Parathyroid adenoma (tissue), 2 donors: ENCODE measurements at regions not wholly inside any gene's neighbourhood (a gene's known extent, or its start where the extent isn't known, plus 50 kb on each side); places are given as distances from the start of the nearest gene placed in this dataset.

Experiments used
- H2AFZ ChIP-seq: fragments of 300-600 bp; sonication (generic); one replicate; pipeline ENCODE4 v1.7.0; 2017; ENCODE audit warnings: antibody characterized with exemption, mild to moderate bottlenecking
- H3K27ac ChIP-seq: fragments of 300-600 bp; sonication (generic); one replicate; pipeline ENCODE4 v1.7.0; 2017
- H3K27me3 ChIP-seq: fragments of 300-600 bp; sonication (generic); one replicate; pipeline ENCODE4 v1.7.0; 2017; ENCODE audit warnings: low read length; ENCODE audit not compliant: control insufficient read depth, insufficient read depth
- H3K36me3 ChIP-seq: fragments of 300-600 bp; sonication (generic); one replicate; pipeline ENCODE4 v1.7.0; 2017; ENCODE audit warnings: low read length; ENCODE audit not compliant: control insufficient read depth, insufficient read depth
- H3K4me1 ChIP-seq: fragments of 300-600 bp; sonication (generic); one replicate; pipeline ENCODE4 v1.7.0; 2017; ENCODE audit warnings: control low read depth
- H3K4me2 ChIP-seq: fragments of 300-600 bp; sonication (generic); one replicate; pipeline ENCODE4 v1.7.0; 2017; ENCODE audit warnings: low read length
- H3K4me3 ChIP-seq: fragments of 300-600 bp; sonication (generic); one replicate; pipeline ENCODE4 v1.7.0; 2017; ENCODE audit warnings: low read depth, low read length
- H3K79me2 ChIP-seq: fragments of 300-600 bp; sonication (generic); one replicate; pipeline ENCODE4 v1.7.0; 2017; ENCODE audit warnings: control low read depth
- H3K9ac ChIP-seq: fragments of 300-600 bp; sonication (generic); one replicate; pipeline ENCODE4 v1.7.0; 2017; ENCODE audit warnings: mild to moderate bottlenecking
- H3K9me3 ChIP-seq: fragments of 300-600 bp; sonication (generic); one replicate; pipeline ENCODE4 v1.7.0; 2017; ENCODE audit warnings: low read length; ENCODE audit not compliant: control insufficient read depth
- CTCF ChIP-seq: fragments of 300-600 bp; sonication (generic); IDR thresholded peaks from one replicate; pipeline ENCODE4 v1.7.0; 2017; ENCODE audit warnings: antibody characterized with exemption, mild to moderate bottlenecking
- donor health status: primary hyperparathyroidism.

GRCh38 chr10:43888586-43888985 lies 239.9 kb upstream of the ZNF32 start:
- no peaks in the 10 kb centered on the region for H3K79me2 ChIP-seq
- H2AFZ ChIP-seq: no peak overlapping the region
- H3K4me1 ChIP-seq: no peaks in the 10 kb centered on the region
- H3K36me3 ChIP-seq: no peaks in the 10 kb centered on the region
- TF ChIP-seq CTCF: no peak
- H3K4me2 ChIP-seq: no peak overlapping the region
- H3K27ac ChIP-seq: no peak overlapping the region
- H3K9me3 ChIP-seq: no peaks in the 10 kb centered on the region
- H3K4me3 ChIP-seq: no peak overlapping the region
- H3K27me3 ChIP-seq: no peaks in the 10 kb centered on the region
- H3K9ac ChIP-seq: no peak overlapping the region

DNA sequence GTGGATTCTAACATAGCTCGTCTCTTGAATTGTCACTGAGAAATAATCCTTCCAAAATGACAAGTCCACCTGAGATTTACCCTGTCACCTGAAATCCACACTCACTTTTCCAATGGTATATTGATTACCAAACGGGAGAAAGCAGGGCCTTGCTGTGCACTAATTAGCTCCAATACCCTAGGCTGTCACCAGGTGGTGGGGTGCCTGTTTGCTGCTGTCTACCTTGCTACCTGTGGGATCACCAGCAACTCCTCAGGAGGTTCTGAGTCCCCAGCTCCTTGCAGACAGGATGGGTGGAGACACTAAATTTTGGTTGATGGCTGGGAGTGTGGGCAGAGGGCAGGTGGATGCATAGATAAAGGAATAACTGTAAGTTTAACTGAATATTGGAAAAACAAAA lies 237.2 kb upstream of the ZNF32 start:
- Histone ChIP-seq H3K4me3 (no peak overlapping the region), H3K79me2 (no peaks in the 10 kb centered on the region)

GRCh38 chr10:43885252-43885651 lies 236.6 kb upstream of the ZNF32 start:
- no peak overlapping the region for H3K27ac ChIP-seq
- no peak for TF ChIP-seq CTCF
- H3K79me2 ChIP-seq: no peaks in the 10 kb centered on the region
- H3K4me1 ChIP-seq: no peaks in the 10 kb centered on the region
- H3K4me3 ChIP-seq: no peak overlapping the region
- H3K36me3 ChIP-seq: no peaks in the 10 kb centered on the region
- no peaks in the 10 kb centered on the region for H3K9me3 ChIP-seq
- no peak overlapping the region for H3K4me2 ChIP-seq
- no peaks in the 10 kb centered on the region for H3K27me3 ChIP-seq
- H2AFZ ChIP-seq: no peak overlapping the region
- H3K9ac ChIP-seq: no peak overlapping the region

More for the DNA sequence above, 237.2 kb upstream of the ZNF32 start:
- Histone ChIP-seq H3K4me2 (no peak overlapping the region), H3K27ac (no peak overlapping the region), H3K36me3 (no peaks in the 10 kb centered on the region), H3K9me3 (no peaks in the 10 kb centered on the region), H3K27me3 (no peaks in the 10 kb centered on the region), H3K4me1 (no peaks in the 10 kb centered on the region), H2AFZ (no peak overlapping the region), H3K9ac (no peak overlapping the region)
- peak; percentile 31 for TF ChIP-seq CTCF

GRCh38 chr10:43884501-43885105 lies 235.9 kb upstream of the ZNF32 start:
- H3K4me1 ChIP-seq: no peaks in the 10 kb centered on the region

More at GRCh38 chr10:43884501-43885105, 235.9 kb upstream of the ZNF32 start:
- H3K27ac ChIP-seq: no peak overlapping the region
- no peak overlapping the region for H3K4me3 ChIP-seq
- H3K27me3 ChIP-seq: no peaks in the 10 kb centered on the region
- no peak overlapping the region for H3K9ac ChIP-seq
- no peak overlapping the region for H3K4me2 ChIP-seq
- no peak for TF ChIP-seq CTCF
- H2AFZ ChIP-seq: no peak overlapping the region
- no peaks in the 10 kb centered on the region for H3K36me3 ChIP-seq
- H3K79me2 ChIP-seq: no peaks in the 10 kb centered on the region
- H3K9me3 ChIP-seq: no peaks in the 10 kb centered on the region
